ENCODE measurements at regions not wholly inside any gene's neighbourhood (a gene's known extent, or its start where the extent isn't known, plus 50 kb on each side); places are given as distances from the start of the nearest gene placed in this dataset.

DNA sequence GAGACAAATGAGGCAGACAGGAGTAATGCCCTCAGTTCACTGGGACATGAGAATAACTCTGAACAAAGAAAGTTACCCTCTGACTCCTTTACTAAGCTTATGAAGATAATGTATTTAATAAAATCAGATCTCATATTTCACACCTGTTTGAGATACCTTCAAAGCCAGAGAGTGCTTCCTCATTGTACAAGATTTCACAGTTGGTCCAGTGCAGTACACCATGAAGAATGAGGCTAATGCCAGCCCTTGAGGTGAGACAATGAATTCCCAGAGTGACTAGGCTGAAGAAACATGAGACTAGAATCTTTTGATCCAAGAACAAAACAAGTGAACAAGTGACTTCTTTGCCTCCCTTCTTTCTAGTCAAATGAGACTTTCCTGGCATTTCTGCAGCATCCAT, 1133.8 kb downstream of the TUSC7 start (continued):
- TF ChIP-seq POLR2AphosphoS5 (IDR thresholded peaks at IDR 0.05; ENCODE audit: low read depth, low read length) (no peak), CBX5 (IDR thresholded peaks at IDR 0.05; ENCODE audit: low read depth, low read length) (no peak)
